Bronchial epithelial cell (primary cell): ENCODE measurements at regions not wholly inside any gene's neighbourhood (a gene's known extent, or its start where the extent isn't known, plus 50 kb on each side); places are given as distances from the start of the nearest gene placed in this dataset.

ENCODE experiments used
- DNase-seq: peaks from one replicate; pipeline ENCODE4 v3.0.0-alpha.2; 2010; ENCODE audit warnings: low read depth
- FAIRE-seq: peaks from 2 replicates; lab custom pipeline; 2011; peaks lifted over from hg19 to GRCh38; lab: Jason Lieb, UNC
- H3K27me3 ChIP-seq: 2 replicates; pipeline ENCODE4 v1.5.1; 2011; ENCODE audit warnings: low read length; ENCODE audit not compliant: control insufficient read depth, insufficient read depth
- H3K36me3 ChIP-seq: 2 replicates; pipeline ENCODE4 v1.5.1; 2011; ENCODE audit warnings: low read length; ENCODE audit not compliant: control insufficient read depth, insufficient read depth
- H3K4me3 ChIP-seq: 2 replicates; pipeline ENCODE4 v1.5.1; 2011; ENCODE audit warnings: mild to moderate bottlenecking, low read depth, low read length, control low read depth
- TF ChIP-seq, protein P1 (sequence below): IDR thresholded peaks from 2 replicates; pipeline ENCODE4 v1.5.1; 2011; ENCODE audit warnings: mild to moderate bottlenecking, moderate library complexity, low read length, control low read depth, inconsistent platforms; ENCODE audit not compliant: insufficient read depth, severe bottlenecking

DNA sequence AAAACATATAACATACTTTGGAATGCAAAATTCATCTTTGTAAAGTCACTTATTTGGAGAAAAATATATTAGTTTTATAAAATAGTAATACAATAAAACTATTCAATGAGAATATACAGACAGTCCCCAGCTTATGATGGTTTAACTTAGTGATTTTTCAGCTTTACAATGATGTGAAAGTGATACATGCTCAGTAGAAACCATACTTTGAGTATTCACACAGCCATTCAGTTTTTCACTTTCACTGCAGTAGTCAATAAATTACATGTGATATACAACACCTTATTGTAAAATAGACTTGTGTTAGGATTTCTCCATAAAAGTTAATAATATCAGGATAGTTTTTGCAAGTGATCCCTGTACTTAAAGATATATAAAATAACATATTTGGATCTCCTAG is 436.0 kb downstream of the CENPC start:
- H3K27me3 ChIP-seq, result no peaks in the 10 kb centered on the region
- DNase-seq (no peak), FAIRE-seq (no peak)
- H3K4me3 ChIP-seq, result no peak overlapping the region
- TF ChIP-seq, protein P1, sequence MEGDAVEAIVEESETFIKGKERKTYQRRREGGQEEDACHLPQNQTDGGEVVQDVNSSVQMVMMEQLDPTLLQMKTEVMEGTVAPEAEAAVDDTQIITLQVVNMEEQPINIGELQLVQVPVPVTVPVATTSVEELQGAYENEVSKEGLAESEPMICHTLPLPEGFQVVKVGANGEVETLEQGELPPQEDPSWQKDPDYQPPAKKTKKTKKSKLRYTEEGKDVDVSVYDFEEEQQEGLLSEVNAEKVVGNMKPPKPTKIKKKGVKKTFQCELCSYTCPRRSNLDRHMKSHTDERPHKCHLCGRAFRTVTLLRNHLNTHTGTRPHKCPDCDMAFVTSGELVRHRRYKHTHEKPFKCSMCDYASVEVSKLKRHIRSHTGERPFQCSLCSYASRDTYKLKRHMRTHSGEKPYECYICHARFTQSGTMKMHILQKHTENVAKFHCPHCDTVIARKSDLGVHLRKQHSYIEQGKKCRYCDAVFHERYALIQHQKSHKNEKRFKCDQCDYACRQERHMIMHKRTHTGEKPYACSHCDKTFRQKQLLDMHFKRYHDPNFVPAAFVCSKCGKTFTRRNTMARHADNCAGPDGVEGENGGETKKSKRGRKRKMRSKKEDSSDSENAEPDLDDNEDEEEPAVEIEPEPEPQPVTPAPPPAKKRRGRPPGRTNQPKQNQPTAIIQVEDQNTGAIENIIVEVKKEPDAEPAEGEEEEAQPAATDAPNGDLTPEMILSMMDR, result no peak
- H3K36me3 ChIP-seq, result no peaks in the 10 kb centered on the region

DNA sequence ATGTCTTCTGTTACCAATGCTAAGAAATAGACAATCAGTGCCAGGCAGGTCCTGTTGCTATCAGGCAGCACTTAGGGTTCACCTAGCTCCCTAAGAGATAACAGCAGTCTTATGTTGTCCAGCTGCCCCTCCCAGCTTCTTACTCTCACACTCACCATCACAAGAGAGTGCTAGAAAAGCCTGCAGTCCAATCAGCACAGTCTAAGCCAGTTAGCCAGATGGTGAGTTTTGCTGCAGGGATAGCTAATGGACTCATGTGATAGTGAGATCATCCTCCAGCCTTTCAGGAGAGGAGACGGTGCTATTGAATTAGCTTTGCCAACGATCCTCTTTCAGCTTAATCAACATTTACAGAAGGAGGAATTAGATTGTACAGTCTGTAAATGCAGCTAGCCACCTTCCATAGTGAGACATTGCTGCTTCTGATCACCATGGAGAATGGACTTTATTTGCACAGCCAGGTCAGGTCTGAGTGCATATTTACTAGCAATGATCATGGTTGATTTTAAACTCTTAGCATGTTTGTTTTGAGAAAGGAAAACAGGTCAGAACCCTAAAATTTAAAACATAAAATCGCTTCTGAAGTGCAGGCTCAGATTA is 438.3 kb downstream of the CENPC start:
- H3K36me3 ChIP-seq, result no peaks in the 10 kb centered on the region
- TF ChIP-seq, protein P1, result no peak
- H3K4me3 ChIP-seq, result no peak overlapping the region
- peak; percentile 19 for DNase-seq
- no peaks in the 10 kb centered on the region for H3K27me3 ChIP-seq
- FAIRE-seq, result peak; percentile 50

DNA sequence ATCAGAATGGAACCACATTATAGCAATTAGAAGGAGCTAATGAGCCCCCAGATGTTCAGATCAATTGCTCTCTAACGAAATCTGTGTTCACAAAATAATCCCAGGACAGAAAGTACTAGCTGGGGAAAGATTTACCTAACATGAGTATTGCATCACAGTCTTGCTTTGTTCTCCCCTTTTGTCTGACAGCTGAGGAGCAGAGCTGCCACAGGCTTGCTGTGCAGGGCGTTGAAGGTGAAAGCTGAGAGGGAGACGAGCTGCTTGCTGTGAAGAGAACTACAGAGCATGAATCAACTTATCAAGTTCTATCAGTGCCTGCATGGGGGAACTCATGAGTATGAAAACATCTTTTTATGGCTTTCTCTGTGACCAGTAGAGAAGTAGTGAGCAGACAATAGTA is 441.2 kb downstream of the CENPC start:
- DNase-seq (no peak), FAIRE-seq (no peak)
- no peaks in the 10 kb centered on the region for H3K27me3 ChIP-seq
- H3K4me3 ChIP-seq, result no peak overlapping the region
- TF ChIP-seq, protein P1, result no peak
- H3K36me3 ChIP-seq, result no peaks in the 10 kb centered on the region

DNA sequence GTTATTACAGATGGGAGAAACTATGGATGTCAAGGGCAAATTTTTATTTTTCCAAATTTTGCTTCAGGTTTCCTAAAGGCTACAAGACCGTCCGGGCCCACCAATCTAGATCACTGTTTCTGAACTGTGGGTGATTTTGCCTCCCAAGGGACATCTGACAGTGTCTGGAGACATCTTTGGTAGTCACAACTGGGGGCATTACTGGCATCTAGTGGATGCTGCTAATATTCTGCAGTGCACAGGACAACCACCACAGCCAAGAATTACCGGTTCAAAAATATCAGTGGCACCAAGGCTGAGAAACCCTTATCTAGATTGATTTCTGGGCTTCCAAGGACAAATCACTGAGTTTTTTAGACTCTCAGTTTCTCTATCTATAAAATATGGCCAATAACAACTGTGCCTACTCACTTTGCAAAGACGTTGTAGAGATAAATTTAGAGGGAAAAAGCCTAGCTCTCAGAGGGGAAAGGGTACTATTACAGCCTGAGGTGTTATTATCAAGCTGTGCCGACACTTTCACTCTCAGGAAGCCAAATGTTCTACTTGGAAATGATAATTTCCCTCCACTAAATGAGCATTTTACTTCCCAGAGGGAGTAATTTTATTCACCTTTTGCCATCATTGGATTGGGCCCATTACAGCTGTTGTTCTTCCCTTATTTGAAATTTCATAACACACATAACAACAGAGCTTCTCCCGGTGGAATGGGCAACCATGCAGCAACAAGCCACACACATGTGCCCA is 442.1 kb downstream of the CENPC start:
- H3K36me3 ChIP-seq, result no peaks in the 10 kb centered on the region
- FAIRE-seq, result no peak
- no peaks in the 10 kb centered on the region for H3K27me3 ChIP-seq
- H3K4me3 ChIP-seq, result no peak overlapping the region
- TF ChIP-seq, protein P1, result peak; percentile 4
- no peak for DNase-seq

DNA sequence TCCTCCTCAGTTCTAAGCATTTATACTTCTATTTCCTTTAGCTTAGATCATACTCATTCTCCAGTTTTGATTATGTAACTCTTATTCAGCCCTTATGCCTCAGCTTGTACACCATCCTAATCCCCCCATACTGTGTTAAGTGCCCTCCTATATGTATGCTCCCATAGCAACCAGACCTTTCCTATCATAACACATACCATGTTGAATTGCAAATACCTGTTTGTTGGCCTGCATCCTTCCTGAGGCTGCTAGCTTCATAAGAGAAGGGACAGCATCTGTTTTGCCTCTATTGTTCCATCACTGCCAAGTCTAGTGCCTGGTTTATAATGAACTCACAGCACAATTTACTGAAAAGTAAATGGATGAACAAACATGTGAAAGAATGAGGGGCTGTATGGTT is 443.7 kb downstream of the CENPC start:
- no peak for FAIRE-seq
- DNase-seq, result no peak
- Histone ChIP-seq H3K4me3 (no peak overlapping the region), H3K27me3 (no peaks in the 10 kb centered on the region), H3K36me3 (no peaks in the 10 kb centered on the region)
- TF ChIP-seq, protein P1, result no peak

DNA sequence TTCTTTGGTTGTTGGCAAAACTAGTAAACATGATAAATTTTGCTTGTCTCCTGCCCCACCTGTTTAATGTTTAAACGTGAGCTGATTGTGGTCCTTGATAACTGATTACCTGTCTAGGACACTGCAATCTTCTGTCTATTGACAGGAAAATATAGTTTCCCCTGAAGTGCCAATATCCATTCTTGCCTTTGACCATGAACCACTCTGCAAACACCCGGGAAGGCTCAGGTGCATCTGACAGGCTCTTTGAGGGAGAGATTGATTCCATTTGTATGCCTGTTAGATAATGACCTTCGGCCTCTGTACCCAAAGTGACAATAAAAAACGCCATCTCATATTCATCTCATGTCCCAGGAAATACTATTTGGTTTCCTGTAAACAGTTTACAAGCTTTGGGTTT is 453.0 kb downstream of the CENPC start:
- no peak for FAIRE-seq
- Histone ChIP-seq H3K4me3 (no peak overlapping the region), H3K27me3 (no peaks in the 10 kb centered on the region), H3K36me3 (no peaks in the 10 kb centered on the region)
- TF ChIP-seq, protein P1, result no peak
- no peak for DNase-seq
